ENCODE measurements at regions not wholly inside any gene's neighbourhood (a gene's known extent, or its start where the extent isn't known, plus 50 kb on each side); places are given as distances from the start of the nearest gene placed in this dataset.
A peak's percentile ranks its signal among the peaks of the same experiment; 100 is the strongest.

GRCh38 chr5:174320051-174320450, 274.5 kb downstream of the NSG2 start:
- no peaks in the 10 kb centered on the region for H3K9me3 ChIP-seq (ENCODE audit: severe bottlenecking)
- ATAC-seq (ENCODE audit: low read depth) (no peak; the same call in 2 of the 3 replicates), DNase-seq (ENCODE audit: low spot score) (no peak)
- H3K4me3 ChIP-seq (ENCODE audit: severe bottlenecking), result no peak overlapping the region
- TF ChIP-seq, protein P1, sequence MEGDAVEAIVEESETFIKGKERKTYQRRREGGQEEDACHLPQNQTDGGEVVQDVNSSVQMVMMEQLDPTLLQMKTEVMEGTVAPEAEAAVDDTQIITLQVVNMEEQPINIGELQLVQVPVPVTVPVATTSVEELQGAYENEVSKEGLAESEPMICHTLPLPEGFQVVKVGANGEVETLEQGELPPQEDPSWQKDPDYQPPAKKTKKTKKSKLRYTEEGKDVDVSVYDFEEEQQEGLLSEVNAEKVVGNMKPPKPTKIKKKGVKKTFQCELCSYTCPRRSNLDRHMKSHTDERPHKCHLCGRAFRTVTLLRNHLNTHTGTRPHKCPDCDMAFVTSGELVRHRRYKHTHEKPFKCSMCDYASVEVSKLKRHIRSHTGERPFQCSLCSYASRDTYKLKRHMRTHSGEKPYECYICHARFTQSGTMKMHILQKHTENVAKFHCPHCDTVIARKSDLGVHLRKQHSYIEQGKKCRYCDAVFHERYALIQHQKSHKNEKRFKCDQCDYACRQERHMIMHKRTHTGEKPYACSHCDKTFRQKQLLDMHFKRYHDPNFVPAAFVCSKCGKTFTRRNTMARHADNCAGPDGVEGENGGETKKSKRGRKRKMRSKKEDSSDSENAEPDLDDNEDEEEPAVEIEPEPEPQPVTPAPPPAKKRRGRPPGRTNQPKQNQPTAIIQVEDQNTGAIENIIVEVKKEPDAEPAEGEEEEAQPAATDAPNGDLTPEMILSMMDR (IDR thresholded peaks at IDR 0.05; ENCODE audit: poor library complexity, severe bottlenecking), result no peak
- H3K27me3 ChIP-seq (ENCODE audit: insufficient read depth, poor library complexity, severe bottlenecking), result peaks cover 39% of the 10 kb centered on the region
- no peak overlapping the region for H3K27ac ChIP-seq (ENCODE audit: poor library complexity, severe bottlenecking)
- H3K4me1 ChIP-seq (ENCODE audit: insufficient read depth, poor library complexity, severe bottlenecking), result no peaks in the 10 kb centered on the region
- no peaks in the 10 kb centered on the region for H3K36me3 ChIP-seq (ENCODE audit: low read depth)

GRCh38 chr5:174323878-174324281, 278.4 kb downstream of the NSG2 start:
- peak; percentile 63 for ATAC-seq (ENCODE audit: low read depth)

GRCh38 chr5:174324680-174325079, 279.2 kb downstream of the NSG2 start:
- H3K36me3 ChIP-seq (ENCODE audit: low read depth), result no peaks in the 10 kb centered on the region
- TF ChIP-seq, protein P1 (IDR thresholded peaks at IDR 0.05; ENCODE audit: poor library complexity, severe bottlenecking), result no peak
- H3K27me3 ChIP-seq (ENCODE audit: insufficient read depth, poor library complexity, severe bottlenecking), result peaks cover 26% of the 10 kb centered on the region
- ATAC-seq (ENCODE audit: low read depth) (no peak), DNase-seq (ENCODE audit: low spot score) (no peak)
- no peak overlapping the region for H3K27ac ChIP-seq (ENCODE audit: poor library complexity, severe bottlenecking)
- no peak overlapping the region for H3K4me3 ChIP-seq (ENCODE audit: severe bottlenecking)
- H3K4me1 ChIP-seq (ENCODE audit: insufficient read depth, poor library complexity, severe bottlenecking), result peaks cover 9% of the 10 kb centered on the region
- H3K9me3 ChIP-seq (ENCODE audit: severe bottlenecking), result no peaks in the 10 kb centered on the region

More at GRCh38 chr5:174323878-174324281, 278.4 kb downstream of the NSG2 start:
- Histone ChIP-seq H3K4me3 (ENCODE audit: severe bottlenecking) (no peak overlapping the region), H3K27ac (ENCODE audit: poor library complexity, severe bottlenecking) (no peak overlapping the region), H3K4me1 (ENCODE audit: insufficient read depth, poor library complexity, severe bottlenecking) (peaks cover 6% of the 10 kb centered on the region), H3K9me3 (ENCODE audit: severe bottlenecking) (no peaks in the 10 kb centered on the region), H3K36me3 (ENCODE audit: low read depth) (no peaks in the 10 kb centered on the region), H3K27me3 (ENCODE audit: insufficient read depth, poor library complexity, severe bottlenecking) (peaks cover 30% of the 10 kb centered on the region)
- TF ChIP-seq, protein P1 (IDR thresholded peaks at IDR 0.05; ENCODE audit: poor library complexity, severe bottlenecking), result no peak
- no peak for DNase-seq (ENCODE audit: low spot score)

DNA sequence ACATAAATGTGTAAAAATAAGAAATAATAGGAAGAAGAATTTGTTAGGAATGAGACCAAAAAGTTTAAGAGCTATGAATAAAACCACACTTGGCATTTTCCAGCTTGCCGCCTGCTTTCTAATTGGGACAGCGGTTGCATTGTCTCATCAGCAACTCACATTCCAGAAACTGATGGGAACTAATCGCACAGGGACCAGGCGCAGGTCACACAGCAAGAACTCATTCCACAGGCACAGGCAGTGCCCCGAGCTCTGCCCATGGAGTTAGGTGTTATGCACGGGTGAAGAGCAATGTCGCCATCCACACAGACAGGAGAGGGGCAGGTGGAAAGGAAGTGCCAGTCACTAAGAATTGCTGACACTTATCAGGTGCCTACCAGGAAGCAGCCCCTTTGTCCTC, 279.9 kb downstream of the NSG2 start:
- Histone ChIP-seq H3K9me3 (ENCODE audit: severe bottlenecking) (no peaks in the 10 kb centered on the region), H3K27ac (ENCODE audit: poor library complexity, severe bottlenecking) (no peak overlapping the region), H3K36me3 (ENCODE audit: low read depth) (no peaks in the 10 kb centered on the region), H3K4me1 (ENCODE audit: insufficient read depth, poor library complexity, severe bottlenecking) (peaks cover 9% of the 10 kb centered on the region), H3K27me3 (ENCODE audit: insufficient read depth, poor library complexity, severe bottlenecking) (peaks cover 20% of the 10 kb centered on the region), H3K4me3 (ENCODE audit: severe bottlenecking) (no peak overlapping the region)
- DNase-seq (ENCODE audit: low spot score) (no peak), ATAC-seq (ENCODE audit: low read depth) (no peak)
- TF ChIP-seq, protein P1 (IDR thresholded peaks at IDR 0.05; ENCODE audit: poor library complexity, severe bottlenecking), result no peak

GRCh38 chr5:174325961-174326360, 280.5 kb downstream of the NSG2 start:
- Histone ChIP-seq H3K4me1 (ENCODE audit: insufficient read depth, poor library complexity, severe bottlenecking) (peaks cover 9% of the 10 kb centered on the region), H3K9me3 (ENCODE audit: severe bottlenecking) (no peaks in the 10 kb centered on the region), H3K36me3 (ENCODE audit: low read depth) (no peaks in the 10 kb centered on the region), H3K27ac (ENCODE audit: poor library complexity, severe bottlenecking) (no peak overlapping the region), H3K4me3 (ENCODE audit: severe bottlenecking) (no peak overlapping the region), H3K27me3 (ENCODE audit: insufficient read depth, poor library complexity, severe bottlenecking) (peaks cover 20% of the 10 kb centered on the region)
- no peak for DNase-seq (ENCODE audit: low spot score)
- ATAC-seq (ENCODE audit: low read depth), result no peak
- TF ChIP-seq, protein P1 (IDR thresholded peaks at IDR 0.05; ENCODE audit: poor library complexity, severe bottlenecking), result no peak

All from RWPE2 (cell line).